Ovary (tissue), 3 donors: ENCODE measurements at regions not wholly inside any gene's neighbourhood (a gene's known extent, or its start where the extent isn't known, plus 50 kb on each side); places are given as distances from the start of the nearest gene placed in this dataset.

ENCODE experiments used
- CTCF ChIP-seq, 3 donors: fragments of 450-650 bp in 2 of 3; fragments of 200-600 bp in 1 of 3; IDR thresholded peaks; one replicate each; pipeline versions ENCODE4 v1.5.1 to v1.8.0; 2016 to 2022; ENCODE audit warnings: antibody characterized with exemption in 3 of 3, mild to moderate bottlenecking in 1 of 3
- EP300 ChIP-seq: sonication (generic); formaldehyde crosslinking; IDR thresholded peaks from one replicate; pipeline ENCODE4 v1.6.1; 2017; ENCODE audit warnings: antibody characterized with exemption
- POLR2A ChIP-seq: fragments of 450-650 bp; IDR thresholded peaks from one replicate; pipeline ENCODE4 v1.6.1; 2017; ENCODE audit warnings: antibody characterized with exemption, mild to moderate bottlenecking, moderate library complexity
- donor health status: DM: no; HTN: no; CAD: no.

GRCh38 chr14:87643005-87643404, 350.0 kb downstream of the GALC start:
- TF ChIP-seq CTCF (IDR thresholded peaks at IDR 0.05) (no peak), EP300 (no peak), POLR2A (no peak)
